GM12864 (cell line): ENCODE measurements at regions not wholly inside any gene's neighbourhood (a gene's known extent, or its start where the extent isn't known, plus 50 kb on each side); places are given as distances from the start of the nearest gene placed in this dataset.

Experiments used
- DNase-seq: peaks from one replicate; pipeline ENCODE4 v3.0.0-alpha.2; 2011; ENCODE audit warnings: low read depth
- H3K4me3 ChIP-seq: 2 replicates; pipeline ENCODE4 v1.5.1; 2011; ENCODE audit warnings: mild to moderate bottlenecking, low read depth, low read length, control low read depth
- TF ChIP-seq, protein P1 (sequence below): IDR thresholded peaks from 2 replicates; pipeline ENCODE4 v1.5.1; 2011; ENCODE audit warnings: low read depth, mild to moderate bottlenecking, moderate library complexity, low read length, control low read depth, inconsistent platforms; ENCODE audit errors: missing control alignments

DNA sequence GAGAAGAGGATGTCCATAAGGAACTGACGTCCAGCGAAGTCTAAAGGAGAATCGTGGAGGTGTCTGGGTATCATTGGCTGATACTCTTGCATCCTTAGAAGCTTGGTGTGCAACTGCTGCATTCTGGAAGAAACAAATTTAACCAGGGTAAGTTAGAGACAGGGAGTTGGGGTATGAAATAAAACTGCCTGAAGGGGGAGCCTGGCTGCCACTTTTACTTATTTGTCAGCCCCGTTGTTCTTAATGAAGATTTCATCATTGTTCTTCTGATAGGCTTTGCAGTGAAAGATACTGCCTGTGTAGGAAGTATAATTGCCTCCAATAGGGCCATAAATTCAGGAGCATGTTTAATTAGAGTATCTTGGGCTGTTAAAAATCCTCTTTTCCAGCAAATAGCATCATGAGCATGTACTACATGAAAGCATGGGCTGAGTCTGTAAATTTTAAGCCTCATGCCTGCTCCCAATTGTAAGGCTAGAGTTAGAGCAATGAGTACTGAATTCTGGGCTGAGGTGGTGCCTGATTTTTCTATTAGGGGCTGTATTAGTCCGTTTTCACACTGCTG lies 1264.5 kb upstream of the ACO1 start:
- no peak for DNase-seq
- no peak overlapping the region for H3K4me3 ChIP-seq
- TF ChIP-seq, protein P1, sequence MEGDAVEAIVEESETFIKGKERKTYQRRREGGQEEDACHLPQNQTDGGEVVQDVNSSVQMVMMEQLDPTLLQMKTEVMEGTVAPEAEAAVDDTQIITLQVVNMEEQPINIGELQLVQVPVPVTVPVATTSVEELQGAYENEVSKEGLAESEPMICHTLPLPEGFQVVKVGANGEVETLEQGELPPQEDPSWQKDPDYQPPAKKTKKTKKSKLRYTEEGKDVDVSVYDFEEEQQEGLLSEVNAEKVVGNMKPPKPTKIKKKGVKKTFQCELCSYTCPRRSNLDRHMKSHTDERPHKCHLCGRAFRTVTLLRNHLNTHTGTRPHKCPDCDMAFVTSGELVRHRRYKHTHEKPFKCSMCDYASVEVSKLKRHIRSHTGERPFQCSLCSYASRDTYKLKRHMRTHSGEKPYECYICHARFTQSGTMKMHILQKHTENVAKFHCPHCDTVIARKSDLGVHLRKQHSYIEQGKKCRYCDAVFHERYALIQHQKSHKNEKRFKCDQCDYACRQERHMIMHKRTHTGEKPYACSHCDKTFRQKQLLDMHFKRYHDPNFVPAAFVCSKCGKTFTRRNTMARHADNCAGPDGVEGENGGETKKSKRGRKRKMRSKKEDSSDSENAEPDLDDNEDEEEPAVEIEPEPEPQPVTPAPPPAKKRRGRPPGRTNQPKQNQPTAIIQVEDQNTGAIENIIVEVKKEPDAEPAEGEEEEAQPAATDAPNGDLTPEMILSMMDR, result peak; percentile 62

- no peak for DNase-seq
- TF ChIP-seq, protein P1, result no peak
- no peak overlapping the region for H3K4me3 ChIP-seq
Measured at GRCh38 chr9:31124389-31124788, 1260.1 kb upstream of the ACO1 start.

- no peak for DNase-seq
- no peak overlapping the region for H3K4me3 ChIP-seq
- TF ChIP-seq, protein P1, result no peak
Measured at GRCh38 chr9:31135567-31135966, 1248.9 kb upstream of the ACO1 start.

DNA sequence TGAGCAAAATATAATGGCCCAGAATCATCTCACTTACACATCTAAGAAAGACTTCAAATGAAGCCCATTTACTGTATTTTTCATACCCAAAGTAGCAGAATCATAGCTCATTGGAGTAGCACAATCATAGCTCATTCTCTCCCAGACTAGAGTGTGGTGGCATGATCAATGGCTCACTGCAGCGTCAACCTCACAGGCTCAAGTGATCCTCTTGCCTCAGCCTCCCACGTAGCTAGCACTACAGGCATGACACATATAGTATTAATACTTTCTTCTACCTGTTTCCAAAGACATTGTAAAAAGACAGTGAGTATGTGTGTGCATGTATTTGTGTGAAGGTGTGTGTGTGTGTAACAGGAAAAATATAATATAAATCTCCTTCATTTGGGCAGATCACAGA lies 1247.9 kb upstream of the ACO1 start:
- no peak for DNase-seq
- TF ChIP-seq, protein P1, result no peak

DNA sequence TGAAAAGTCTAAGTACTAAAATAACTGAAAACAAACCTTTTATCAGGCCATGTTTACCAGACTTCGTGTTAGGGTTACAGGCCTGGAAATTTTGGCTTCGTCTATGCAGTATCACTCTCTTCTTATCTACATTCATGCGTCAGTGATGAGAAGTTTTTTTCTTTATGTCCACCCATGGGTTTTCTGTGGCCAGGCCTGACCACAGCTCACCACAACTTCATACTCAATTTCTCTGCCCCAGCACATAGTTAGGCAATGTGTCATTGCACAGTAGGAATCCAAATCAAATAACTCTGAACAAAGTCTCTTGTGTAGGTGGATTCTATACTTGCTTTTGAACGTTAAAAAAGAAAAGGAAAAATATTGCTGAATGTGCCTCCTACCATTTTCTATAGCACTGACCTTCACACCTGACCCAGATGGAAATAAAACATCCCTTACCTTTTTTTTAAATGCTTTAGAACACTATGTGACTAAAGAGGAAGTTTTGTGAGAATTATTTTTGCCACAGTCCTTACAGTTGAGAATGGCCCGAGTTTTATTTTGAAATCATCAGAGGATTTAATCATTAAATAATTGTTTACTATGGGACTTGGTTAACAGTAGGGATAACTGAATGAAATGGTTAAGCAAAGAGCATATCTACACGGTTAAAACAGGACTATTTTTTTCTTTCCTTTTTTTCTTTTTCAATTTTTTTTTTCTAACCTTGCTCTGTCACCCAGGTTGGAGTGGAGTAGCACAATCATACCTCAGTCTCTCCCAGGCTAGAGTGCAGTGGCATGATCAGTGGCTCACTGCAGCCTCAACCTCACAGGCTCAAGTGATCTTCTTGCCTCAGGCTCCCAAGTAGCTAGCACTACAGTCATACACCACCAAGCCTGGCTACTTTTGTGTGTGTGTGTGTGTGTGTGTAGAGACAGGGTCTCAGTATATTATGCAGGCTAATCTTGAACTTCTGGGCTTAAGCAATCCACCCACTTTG lies 1247.0 kb upstream of the ACO1 start:
- no peak overlapping the region for H3K4me3 ChIP-seq
- TF ChIP-seq, protein P1, result no peak
- no peak for DNase-seq

More for the DNA sequence above, 1247.9 kb upstream of the ACO1 start:
- no peak overlapping the region for H3K4me3 ChIP-seq

DNA sequence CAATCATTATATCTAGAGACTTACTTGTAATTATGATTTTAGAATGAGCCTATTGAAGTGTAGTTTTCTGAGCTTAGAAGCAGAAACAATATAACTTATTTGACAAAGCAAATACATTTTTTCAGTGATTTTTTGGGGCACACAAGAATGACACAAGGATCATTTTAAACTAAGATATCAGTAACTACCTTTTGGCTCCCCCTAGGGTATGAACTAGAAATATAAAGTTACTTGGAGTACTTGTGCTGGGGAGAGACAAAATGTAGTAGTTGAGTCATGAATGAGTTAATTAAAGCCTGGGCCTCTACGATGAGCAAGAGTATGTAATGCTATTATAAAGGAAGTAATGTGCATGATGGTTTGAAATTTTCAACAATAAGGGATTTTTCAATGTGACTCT lies 1244.1 kb upstream of the ACO1 start:
- H3K4me3 ChIP-seq, result no peak overlapping the region
- TF ChIP-seq, protein P1, result peak; percentile 25
- DNase-seq, result no peak
